Renal pelvis (tissue), 1 donor: ENCODE measurements at regions not wholly inside any gene's neighbourhood (a gene's known extent, or its start where the extent isn't known, plus 50 kb on each side); places are given as distances from the start of the nearest gene placed in this dataset.
"Not testable (repeated sequence)": the region's sequence is repeated elsewhere in the genome, so short reads cannot be mapped to it uniquely, and the experiment has no call there.

Experiments
- DNase-seq: peaks from one replicate; pipeline ENCODE4 v3.0.0-alpha.2; 2013

GRCh38 chr3:27630885-27631284 lies 91.2 kb downstream of the EOMES start:
- DNase-seq: no peak

GRCh38 chr3:27629366-27629765 lies 92.8 kb downstream of the EOMES start:
- DNase-seq: no peak

GRCh38 chr3:27628026-27628750 lies 93.9 kb downstream of the EOMES start:
- no peak for DNase-seq

DNA sequence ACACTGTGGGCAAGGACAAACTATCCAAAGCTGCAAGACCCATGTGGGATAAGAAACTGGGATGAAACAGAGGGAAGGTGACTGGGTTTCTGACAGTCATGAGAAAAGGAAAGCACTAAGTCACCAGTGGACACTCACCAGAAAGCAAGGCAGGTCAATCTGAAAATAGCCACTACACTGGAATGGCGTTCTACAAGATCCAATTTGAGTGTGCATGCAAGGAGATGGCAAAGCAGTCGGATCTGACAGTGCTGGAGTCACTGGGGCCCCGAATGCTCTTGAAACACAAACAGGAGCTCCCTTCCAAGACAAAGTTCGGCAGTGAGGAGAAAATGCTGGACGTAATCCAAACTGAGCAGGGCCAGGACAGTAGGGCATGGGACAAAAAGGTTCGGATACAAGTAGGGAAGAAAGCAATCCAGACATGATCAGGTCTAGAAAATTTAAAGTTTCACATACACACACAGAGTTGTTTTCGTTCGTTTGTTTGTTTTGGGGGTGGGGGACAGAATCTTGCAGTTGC lies 95.5 kb downstream of the EOMES start:
- DNase-seq: no peak

DNA sequence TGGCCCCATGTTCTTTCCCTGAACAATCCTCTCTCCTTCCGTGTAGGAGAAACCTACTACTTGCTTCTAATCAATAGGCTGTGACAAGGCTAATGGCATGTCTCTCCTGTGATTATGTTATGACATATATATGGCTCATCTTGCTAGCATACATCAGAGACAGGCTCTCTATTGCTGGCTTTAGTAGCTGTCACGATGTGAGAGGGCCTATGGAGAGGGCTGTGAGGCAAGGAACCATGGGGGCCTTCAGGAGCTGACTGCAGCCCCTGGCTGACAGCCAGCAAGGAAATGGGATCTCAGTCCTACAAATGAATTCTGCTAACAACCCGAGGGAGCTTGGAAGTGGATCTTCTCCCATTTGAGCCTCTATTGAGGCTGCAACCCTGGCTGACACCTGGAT lies 96.3 kb downstream of the EOMES start:
- DNase-seq: no peak

DNA sequence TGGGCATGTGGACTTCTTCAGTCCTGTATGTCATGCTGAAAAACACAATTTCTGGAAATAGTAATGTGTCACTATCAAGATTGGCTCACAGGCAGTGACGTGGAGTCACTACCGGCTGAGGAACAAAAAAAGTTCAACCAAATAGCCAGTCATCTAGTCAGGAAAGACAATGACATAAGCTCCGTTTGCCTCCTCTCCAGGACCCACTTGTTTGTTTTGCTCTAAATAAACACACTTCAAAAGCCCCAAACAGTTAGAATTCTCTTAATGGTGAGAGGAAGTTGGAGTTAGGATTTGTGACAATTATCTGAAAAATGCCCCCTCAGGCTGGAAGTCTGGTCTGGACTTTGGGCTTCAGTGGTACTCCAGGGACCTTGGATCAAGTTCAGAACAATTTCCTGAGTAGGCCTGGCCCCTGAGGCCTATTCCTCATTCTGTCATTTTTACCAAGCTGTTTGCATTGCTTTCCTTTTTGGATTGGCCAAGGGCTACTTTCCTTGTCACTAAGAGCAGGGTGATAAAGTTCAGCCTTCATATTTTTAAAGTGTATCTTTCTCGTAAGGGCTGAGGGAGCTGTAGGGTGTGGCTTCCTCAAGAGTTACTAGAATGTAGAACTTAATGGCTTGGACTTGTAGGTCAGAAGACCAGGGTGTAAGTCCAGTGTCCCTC lies 98.9 kb downstream of the EOMES start:
- DNase-seq: peak; percentile 29

GRCh38 chr3:27617552-27617951 lies 104.6 kb downstream of the EOMES start:
- DNase-seq: no peak

- DNase-seq: no peak
These were observed 106.1 kb downstream of the EOMES start for GRCh38 chr3:27616031-27616430.

- no peak for DNase-seq
These were observed 106.6 kb downstream of the EOMES start for GRCh38 chr3:27615555-27615954.

GRCh38 chr3:27614592-27614991 lies 107.5 kb downstream of the EOMES start:
- DNase-seq: no peak

DNA sequence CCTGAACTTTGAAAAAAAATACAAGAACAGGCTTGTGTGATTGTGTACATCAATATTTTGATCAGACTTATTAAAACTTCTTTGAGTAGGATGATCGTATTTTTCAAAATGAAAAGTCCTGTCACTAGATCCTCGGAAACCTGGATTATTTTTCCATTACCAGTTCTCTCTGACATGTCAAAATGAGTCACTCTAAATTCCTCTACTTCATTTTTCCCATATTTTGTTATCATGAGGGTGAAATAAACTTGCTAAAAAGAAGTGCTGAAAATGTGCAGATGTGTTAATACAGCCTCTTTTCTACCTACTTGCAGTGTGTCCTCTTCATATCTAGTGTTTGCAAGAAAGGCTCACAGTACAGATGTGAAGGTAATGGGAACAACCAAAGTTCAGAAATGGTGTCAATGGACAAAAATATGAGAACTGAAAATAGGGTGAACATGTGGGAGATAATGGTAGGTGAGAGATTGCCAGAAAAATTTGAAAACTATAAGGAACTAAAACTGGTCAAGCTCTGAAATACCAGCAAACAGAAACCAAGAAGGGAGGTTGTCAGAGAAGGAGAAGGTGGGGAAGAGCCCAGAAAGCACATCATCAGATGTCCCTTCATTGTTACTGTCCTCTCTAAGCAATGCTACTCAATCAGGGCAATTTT lies 108.2 kb downstream of the EOMES start:
- no peak for DNase-seq

GRCh38 chr3:27610800-27611525 lies 111.2 kb downstream of the EOMES start:
- DNase-seq: no peak

DNA sequence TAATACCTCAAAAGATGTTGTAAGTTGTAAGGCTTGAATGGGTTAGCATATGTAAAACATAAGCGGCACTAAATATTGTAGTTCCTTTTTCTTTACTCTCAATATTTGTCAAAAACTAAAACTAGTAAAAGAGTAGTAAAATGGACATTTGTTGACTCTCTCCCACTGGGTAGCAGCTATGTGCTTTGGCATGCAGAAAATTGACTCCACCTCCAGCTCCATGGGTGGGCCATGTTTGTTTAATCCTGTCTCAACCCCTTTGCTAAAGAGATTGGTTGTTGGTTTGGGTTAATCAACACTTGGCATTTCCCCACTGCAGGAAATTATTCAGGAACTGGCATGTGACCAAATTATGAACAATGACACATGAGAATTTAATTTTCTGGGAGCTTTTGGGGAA lies 114.8 kb downstream of the EOMES start:
- DNase-seq: no peak

GRCh38 chr3:27606537-27606936 lies 115.6 kb downstream of the EOMES start:
- no peak for DNase-seq

- DNase-seq: not testable (repeated sequence)
These were observed 117.1 kb upstream of the SLC4A7 start for GRCh38 chr3:27601311-27601710.

GRCh38 chr3:27599741-27600140 lies 115.6 kb upstream of the SLC4A7 start:
- DNase-seq: not testable (repeated sequence)

GRCh38 chr3:27596921-27597320 lies 112.7 kb upstream of the SLC4A7 start:
- DNase-seq: no peak

DNA sequence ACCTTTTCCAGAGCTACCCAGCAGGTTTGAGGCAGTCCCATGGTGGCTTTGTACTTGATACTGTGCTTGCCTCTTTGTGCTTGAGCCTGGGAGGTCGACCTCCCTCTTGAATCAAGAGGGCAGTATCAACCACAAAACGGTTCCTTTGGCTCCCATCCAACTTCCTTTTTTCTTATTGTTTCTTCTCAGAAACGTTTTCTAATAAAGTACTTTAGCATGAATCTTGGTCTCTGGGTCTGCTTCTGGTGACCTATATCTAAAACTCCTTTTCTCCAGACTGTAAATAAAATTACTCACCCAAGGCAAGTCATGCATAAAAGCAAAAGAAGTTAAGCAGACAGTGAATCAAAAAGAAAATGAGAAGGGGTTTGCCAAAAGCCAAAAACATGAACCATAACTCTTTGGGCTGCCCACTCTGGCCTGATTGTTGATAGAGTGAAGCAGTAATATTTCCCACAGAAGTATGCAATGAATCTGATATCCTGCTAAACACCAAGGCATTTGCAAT lies 112.2 kb upstream of the SLC4A7 start:
- peak; percentile 58 for DNase-seq

DNA sequence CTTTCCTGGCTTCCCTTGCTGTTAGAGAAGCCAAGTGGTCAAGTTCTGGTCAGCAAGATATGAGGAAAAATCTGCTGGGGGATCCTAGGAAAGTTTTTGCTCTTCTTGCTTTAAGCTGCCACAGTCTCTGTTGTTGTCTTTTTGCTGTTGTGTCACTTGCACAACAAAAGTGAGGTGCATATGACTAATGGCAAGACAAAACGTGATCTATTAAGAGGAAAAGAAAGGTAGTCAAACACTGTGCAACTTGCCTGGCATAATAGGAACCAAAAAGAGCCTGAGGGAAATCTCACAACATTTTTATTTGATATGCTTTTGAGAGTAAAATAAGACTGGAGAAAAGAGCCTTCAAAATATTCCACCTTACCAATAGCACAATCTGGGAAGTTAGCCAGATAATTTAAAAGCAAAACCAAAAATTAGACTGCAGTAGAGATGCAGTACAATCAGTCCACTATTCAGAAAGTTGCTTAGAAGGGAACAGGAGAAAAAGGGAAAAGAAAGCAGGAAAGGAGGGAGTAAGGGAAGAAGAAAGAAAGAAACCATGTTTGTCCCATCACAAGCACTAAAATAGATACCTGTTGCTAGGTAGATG lies 110.0 kb upstream of the SLC4A7 start:
- no peak for DNase-seq

- DNase-seq: no peak
These were observed 109.0 kb upstream of the SLC4A7 start for GRCh38 chr3:27593173-27593572.
